ENCODE measurements at regions not wholly inside any gene's neighbourhood (a gene's known extent, or its start where the extent isn't known, plus 50 kb on each side); places are given as distances from the start of the nearest gene placed in this dataset.

DNA sequence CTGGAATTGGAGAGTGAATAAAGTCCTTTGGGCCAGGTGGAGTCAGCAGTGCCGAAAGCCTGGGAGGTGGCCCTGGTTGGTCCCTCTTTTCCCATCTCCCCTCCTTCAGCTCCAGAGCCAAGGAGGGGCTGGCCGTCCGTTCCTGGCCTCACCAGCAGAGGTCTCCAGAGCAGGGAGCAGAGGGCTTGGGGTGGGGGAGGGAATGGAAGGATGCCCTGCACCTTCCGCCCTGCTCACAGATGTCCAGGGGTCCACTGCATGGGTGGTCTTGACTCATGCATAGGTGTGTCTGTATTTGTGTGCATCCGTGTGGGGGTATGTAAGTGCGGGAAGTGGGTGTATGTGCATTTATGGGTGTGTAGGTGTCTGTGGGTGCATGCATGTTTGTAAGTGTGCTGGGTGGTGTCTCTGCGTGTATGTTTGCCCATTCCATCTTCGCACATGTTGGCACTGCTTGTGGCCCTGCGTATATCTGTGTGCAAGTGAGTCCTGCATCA is 201.8 kb downstream of the ZFP36L2 start:
- Histone ChIP-seq H3K9ac (ENCODE audit: low read depth in 1 of 2, low read length in 2 of 2) (no peak overlapping the region), H3K27ac (ENCODE audit: low read depth in 1 of 2, low read length in 2 of 2) (no peak overlapping the region)
- WGBS = 62% methylated on average over 9 of the region's 9 CpGs

DNA sequence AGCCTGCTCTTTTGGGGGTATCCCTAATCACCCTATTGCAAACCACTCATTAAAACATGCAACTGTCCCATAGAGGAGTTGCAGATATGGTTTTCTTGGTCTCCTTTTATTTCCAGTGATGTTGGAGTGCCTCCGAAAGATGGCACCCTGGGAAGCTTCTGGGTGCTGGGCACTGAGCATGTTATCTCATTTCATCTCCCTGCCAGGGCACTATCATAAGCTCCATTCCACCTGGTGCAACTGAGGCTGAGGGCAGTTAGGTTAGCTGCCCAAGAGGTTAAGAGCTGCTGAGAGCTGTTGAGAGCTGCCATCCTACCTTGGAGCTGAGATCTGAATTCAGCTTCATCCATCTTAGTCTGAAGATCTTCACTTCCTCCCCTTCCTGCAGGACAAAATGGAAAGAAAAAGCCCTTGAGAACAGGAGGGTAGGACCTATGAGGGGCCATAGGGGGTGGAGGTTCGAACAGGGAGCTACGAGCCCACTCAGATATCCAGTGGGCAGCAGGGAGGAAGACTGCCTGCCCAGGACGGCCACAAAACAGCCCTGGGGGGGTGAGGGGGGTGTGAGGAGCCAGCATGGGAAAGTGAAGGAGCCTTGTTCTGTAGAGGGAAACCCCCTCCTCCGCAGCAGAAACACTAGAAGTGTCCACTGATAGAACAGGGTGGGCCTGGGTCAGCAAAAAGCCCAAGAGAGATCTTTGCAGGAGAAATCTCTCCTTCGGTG is 202.5 kb downstream of the ZFP36L2 start:
- Histone ChIP-seq H3K27me3 (ENCODE audit: control insufficient read depth in 4 of 4, insufficient read depth in 4 of 4, low read length in 3 of 4) (no peaks in the 10 kb centered on the region), H3K4me3 (ENCODE audit: low read depth in 1 of 3, low read length in 3 of 3) (no peak overlapping the region), H3K9me3 (ENCODE audit: control insufficient read depth in 4 of 4, low read length in 3 of 4) (peaks cover 0 to 5% (median 1%) of the 10 kb centered on the region in 4 donors), H3K4me1 (ENCODE audit: control insufficient read depth in 4 of 4, insufficient read depth in 4 of 4, low read length in 3 of 4) (peaks cover 6 to 18% (median 11%) of the 10 kb centered on the region in 4 donors), H3K9ac (ENCODE audit: low read depth in 1 of 2, low read length in 2 of 2) (no peak overlapping the region), H3K27ac (ENCODE audit: low read depth in 1 of 2, low read length in 2 of 2) (no peak overlapping the region), H3K36me3 (ENCODE audit: control insufficient read depth in 4 of 4, insufficient read depth in 3 of 4, low read depth in 1 of 4, low read length in 3 of 4) (no peaks in the 10 kb centered on the region)
- DNase-seq (ENCODE audit: low spot score) = no peak
- TF ChIP-seq RXRA (IDR thresholded peaks at IDR 0.05) (no peak), TAF1 (conservative IDR thresholded peaks at IDR 0.05) (no peak), HNF4A (conservative IDR thresholded peaks at IDR 0.05) (no peak), SP1 (IDR thresholded peaks at IDR 0.05) (no peak), NR2F2 (IDR thresholded peaks at IDR 0.05) (no peak), YY1 (IDR thresholded peaks at IDR 0.05) (no peak), GABPA (IDR thresholded peaks at IDR 0.05 in 1 of 2, conservative IDR thresholded peaks at IDR 0.05 in 1 of 2) (no peak), FOXA1 (IDR thresholded peaks at IDR 0.05) (no peak), RAD21 (IDR thresholded peaks at IDR 0.05) (no peak), FOXA2 (IDR thresholded peaks at IDR 0.05) (no peak), HNF4G (IDR thresholded peaks at IDR 0.05) (no peak), JUND (IDR thresholded peaks at IDR 0.05) (no peak), EGR1 (IDR thresholded peaks at IDR 0.05; ENCODE audit: low read depth in 2 of 2) (no peak)
- TF ChIP-seq, protein P1, sequence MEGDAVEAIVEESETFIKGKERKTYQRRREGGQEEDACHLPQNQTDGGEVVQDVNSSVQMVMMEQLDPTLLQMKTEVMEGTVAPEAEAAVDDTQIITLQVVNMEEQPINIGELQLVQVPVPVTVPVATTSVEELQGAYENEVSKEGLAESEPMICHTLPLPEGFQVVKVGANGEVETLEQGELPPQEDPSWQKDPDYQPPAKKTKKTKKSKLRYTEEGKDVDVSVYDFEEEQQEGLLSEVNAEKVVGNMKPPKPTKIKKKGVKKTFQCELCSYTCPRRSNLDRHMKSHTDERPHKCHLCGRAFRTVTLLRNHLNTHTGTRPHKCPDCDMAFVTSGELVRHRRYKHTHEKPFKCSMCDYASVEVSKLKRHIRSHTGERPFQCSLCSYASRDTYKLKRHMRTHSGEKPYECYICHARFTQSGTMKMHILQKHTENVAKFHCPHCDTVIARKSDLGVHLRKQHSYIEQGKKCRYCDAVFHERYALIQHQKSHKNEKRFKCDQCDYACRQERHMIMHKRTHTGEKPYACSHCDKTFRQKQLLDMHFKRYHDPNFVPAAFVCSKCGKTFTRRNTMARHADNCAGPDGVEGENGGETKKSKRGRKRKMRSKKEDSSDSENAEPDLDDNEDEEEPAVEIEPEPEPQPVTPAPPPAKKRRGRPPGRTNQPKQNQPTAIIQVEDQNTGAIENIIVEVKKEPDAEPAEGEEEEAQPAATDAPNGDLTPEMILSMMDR (IDR thresholded peaks at IDR 0.05; ENCODE audit: low read depth, low read length, missing input control) = no peak
- TF ChIP-seq, protein P2, sequence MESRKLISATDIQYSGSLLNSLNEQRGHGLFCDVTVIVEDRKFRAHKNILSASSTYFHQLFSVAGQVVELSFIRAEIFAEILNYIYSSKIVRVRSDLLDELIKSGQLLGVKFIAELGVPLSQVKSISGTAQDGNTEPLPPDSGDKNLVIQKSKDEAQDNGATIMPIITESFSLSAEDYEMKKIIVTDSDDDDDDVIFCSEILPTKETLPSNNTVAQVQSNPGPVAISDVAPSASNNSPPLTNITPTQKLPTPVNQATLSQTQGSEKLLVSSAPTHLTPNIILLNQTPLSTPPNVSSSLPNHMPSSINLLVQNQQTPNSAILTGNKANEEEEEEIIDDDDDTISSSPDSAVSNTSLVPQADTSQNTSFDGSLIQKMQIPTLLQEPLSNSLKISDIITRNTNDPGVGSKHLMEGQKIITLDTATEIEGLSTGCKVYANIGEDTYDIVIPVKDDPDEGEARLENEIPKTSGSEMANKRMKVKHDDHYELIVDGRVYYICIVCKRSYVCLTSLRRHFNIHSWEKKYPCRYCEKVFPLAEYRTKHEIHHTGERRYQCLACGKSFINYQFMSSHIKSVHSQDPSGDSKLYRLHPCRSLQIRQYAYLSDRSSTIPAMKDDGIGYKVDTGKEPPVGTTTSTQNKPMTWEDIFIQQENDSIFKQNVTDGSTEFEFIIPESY (IDR thresholded peaks at IDR 0.05) = no peak
- TF ChIP-seq, protein P3, sequence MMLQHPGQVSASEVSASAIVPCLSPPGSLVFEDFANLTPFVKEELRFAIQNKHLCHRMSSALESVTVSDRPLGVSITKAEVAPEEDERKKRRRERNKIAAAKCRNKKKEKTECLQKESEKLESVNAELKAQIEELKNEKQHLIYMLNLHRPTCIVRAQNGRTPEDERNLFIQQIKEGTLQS (IDR thresholded peaks at IDR 0.05) = no peak
- TF ChIP-seq, protein P4, sequence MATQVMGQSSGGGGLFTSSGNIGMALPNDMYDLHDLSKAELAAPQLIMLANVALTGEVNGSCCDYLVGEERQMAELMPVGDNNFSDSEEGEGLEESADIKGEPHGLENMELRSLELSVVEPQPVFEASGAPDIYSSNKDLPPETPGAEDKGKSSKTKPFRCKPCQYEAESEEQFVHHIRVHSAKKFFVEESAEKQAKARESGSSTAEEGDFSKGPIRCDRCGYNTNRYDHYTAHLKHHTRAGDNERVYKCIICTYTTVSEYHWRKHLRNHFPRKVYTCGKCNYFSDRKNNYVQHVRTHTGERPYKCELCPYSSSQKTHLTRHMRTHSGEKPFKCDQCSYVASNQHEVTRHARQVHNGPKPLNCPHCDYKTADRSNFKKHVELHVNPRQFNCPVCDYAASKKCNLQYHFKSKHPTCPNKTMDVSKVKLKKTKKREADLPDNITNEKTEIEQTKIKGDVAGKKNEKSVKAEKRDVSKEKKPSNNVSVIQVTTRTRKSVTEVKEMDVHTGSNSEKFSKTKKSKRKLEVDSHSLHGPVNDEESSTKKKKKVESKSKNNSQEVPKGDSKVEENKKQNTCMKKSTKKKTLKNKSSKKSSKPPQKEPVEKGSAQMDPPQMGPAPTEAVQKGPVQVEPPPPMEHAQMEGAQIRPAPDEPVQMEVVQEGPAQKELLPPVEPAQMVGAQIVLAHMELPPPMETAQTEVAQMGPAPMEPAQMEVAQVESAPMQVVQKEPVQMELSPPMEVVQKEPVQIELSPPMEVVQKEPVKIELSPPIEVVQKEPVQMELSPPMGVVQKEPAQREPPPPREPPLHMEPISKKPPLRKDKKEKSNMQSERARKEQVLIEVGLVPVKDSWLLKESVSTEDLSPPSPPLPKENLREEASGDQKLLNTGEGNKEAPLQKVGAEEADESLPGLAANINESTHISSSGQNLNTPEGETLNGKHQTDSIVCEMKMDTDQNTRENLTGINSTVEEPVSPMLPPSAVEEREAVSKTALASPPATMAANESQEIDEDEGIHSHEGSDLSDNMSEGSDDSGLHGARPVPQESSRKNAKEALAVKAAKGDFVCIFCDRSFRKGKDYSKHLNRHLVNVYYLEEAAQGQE (IDR thresholded peaks at IDR 0.05) = no peak
- WGBS = 84% methylated on average over 6 of the region's 6 CpGs

More for the DNA sequence above, 201.8 kb downstream of the ZFP36L2 start:
- Histone ChIP-seq H3K27me3 (ENCODE audit: control insufficient read depth in 4 of 4, insufficient read depth in 4 of 4, low read length in 3 of 4) (no peaks in the 10 kb centered on the region), H3K36me3 (ENCODE audit: control insufficient read depth in 4 of 4, insufficient read depth in 3 of 4, low read depth in 1 of 4, low read length in 3 of 4) (no peaks in the 10 kb centered on the region), H3K4me1 (ENCODE audit: control insufficient read depth in 4 of 4, insufficient read depth in 4 of 4, low read length in 3 of 4) (peaks cover 6 to 18% (median 11%) of the 10 kb centered on the region in 4 donors), H3K4me3 (ENCODE audit: low read depth in 1 of 3, low read length in 3 of 3) (no peak overlapping the region), H3K9me3 (ENCODE audit: control insufficient read depth in 4 of 4, low read length in 3 of 4) (peaks cover 0 to 5% (median 1%) of the 10 kb centered on the region in 4 donors)
- TF ChIP-seq, protein P1 (IDR thresholded peaks at IDR 0.05; ENCODE audit: low read depth, low read length, missing input control) = peak; percentile 73
- TF ChIP-seq SP1 (IDR thresholded peaks at IDR 0.05) (no peak), YY1 (IDR thresholded peaks at IDR 0.05) (no peak), HNF4G (IDR thresholded peaks at IDR 0.05) (no peak), RAD21 (IDR thresholded peaks at IDR 0.05) (peak; percentile 83 to 94)
- DNase-seq (ENCODE audit: low spot score) = peak; percentile 74

Data from liver (tissue), 8 donors.